Breast epithelium (tissue), 3 donors: ENCODE measurements at regions not wholly inside any gene's neighbourhood (a gene's known extent, or its start where the extent isn't known, plus 50 kb on each side); places are given as distances from the start of the nearest gene placed in this dataset.

Source experiments
- CTCF ChIP-seq, 3 donors: fragments of 450-650 bp; IDR thresholded peaks; one replicate each; pipeline ENCODE4 v1.5.1; 2016 to 2017; ENCODE audit warnings: antibody characterized with exemption in 3 of 3, mild to moderate bottlenecking in 3 of 3, moderate library complexity in 3 of 3
- POLR2AphosphoS5 ChIP-seq, 3 donors: sonication (generic); formaldehyde crosslinking; IDR thresholded peaks; one replicate each; pipeline ENCODE4 v1.6.1; 2017; ENCODE audit warnings: antibody characterized with exemption in 3 of 3

- TF ChIP-seq CTCF (IDR thresholded peaks at IDR 0.05) (no peak), POLR2AphosphoS5 (IDR thresholded peaks at IDR 0.05) (no peak)
Measured at GRCh38 chr18:67266246-67267237, 250.0 kb downstream of the DSEL start.
